ENCODE measurements at regions not wholly inside any gene's neighbourhood (a gene's known extent, or its start where the extent isn't known, plus 50 kb on each side); places are given as distances from the start of the nearest gene placed in this dataset.

DNA sequence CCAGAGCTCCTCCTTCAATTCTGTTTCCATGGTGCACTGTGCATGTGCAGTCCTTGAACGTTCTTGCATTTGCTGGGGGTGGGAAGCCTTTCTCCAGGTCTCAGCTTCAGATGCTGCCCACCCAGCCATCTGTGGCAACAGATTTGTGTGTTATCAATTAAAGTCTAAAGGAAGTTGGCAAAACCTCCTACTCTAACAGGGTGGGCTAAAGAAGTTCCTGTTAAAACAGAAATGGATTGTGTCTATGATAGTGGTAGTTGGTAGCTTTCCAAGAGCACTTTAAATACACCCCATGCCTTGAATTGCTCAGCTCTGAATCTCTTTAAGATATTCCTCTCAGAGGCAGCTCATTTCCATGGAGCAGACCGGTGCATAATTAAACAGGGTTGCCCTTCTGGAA, 488.0 kb upstream of the SUCLG2 start:
- DNase-seq = no peak

- DNase-seq = no peak
Measured at GRCh38 chr3:68139897-68140296, 485.5 kb upstream of the SUCLG2 start.

GRCh38 chr3:68136411-68136810, 482.0 kb upstream of the SUCLG2 start:
- no peak for DNase-seq

- DNase-seq = no peak
Measured at GRCh38 chr3:68135067-68135466, 480.7 kb upstream of the SUCLG2 start.

DNA sequence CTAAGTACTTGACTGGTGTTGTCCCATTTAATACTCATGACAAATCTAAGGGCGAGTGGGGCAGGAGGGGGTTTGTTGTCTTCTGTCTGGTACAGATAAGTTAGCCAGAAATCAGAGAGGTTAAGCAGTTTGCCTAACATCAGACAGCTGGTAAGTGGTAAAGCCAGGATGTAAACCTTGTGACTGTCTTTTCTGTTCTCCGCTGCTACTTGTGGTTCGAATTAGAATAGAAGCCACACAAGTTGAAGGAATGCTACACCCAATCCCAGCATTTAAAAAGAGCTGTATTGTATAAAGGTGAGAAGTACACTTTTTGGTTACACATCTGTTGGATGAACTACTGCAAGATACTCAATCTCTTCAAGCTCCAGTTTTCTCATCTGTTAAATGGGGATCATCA, 474.7 kb upstream of the SUCLG2 start:
- no peak for DNase-seq

GRCh38 chr3:68123231-68123630, 468.8 kb upstream of the SUCLG2 start:
- no peak for DNase-seq

DNA sequence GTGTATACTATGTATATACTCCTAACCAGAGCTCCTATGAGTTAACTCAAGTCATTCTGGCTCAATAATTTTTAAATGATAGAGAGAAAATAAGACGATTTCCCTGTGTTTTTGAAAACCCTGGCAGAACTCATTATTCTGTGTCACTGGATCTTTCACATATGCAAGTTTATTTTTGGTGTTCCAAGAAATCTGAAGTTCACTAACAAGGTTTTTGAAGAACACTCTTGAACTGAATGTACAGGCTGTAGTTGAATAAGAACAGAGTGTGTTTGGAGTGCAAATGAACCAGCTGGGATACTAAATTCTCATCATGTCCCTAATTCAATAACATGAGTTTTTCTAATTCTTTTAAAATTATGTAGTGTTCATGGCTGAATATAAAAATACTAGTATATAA, 466.9 kb upstream of the SUCLG2 start:
- no peak for DNase-seq

DNA sequence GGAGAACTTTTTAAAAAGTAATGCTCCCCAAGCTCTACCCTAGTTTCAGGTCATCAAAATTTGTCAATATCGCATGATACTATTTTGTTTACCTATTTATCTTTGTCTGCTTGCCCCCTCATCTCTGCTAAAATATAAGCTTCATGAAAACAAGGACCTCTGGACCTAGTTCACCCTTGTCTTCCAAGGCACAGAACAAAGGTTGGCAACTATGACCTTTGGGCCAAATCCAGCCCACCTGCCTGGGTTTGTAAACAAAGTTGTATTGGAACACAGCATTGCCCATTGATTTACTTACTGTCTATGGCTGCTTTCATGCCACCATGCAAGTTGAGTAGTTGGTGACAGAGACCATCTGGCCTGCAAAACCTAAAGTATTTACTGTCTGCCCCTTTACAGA, 462.2 kb upstream of the SUCLG2 start:
- DNase-seq = no peak

DNA sequence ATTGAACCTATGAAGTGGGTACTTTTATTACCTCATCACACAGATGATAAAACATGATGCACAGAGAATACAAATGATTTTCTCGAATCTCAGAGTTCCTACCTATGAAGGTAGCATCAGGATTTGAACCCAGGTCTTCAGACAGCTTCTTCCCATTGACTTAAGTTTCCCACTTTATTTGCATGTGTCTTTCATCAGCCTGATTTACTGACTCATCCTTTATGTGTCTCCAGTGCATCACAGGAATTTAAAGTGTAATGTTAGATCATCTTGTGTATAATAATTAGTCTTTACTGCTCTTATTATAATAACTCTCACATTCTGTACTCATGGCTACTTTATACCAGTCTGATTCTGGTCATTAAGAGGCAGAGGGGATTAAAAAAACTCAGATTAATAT, 449.4 kb upstream of the SUCLG2 start:
- no peak for DNase-seq

GRCh38 chr3:68090571-68090970, 436.2 kb upstream of the SUCLG2 start:
- DNase-seq = no peak

DNA sequence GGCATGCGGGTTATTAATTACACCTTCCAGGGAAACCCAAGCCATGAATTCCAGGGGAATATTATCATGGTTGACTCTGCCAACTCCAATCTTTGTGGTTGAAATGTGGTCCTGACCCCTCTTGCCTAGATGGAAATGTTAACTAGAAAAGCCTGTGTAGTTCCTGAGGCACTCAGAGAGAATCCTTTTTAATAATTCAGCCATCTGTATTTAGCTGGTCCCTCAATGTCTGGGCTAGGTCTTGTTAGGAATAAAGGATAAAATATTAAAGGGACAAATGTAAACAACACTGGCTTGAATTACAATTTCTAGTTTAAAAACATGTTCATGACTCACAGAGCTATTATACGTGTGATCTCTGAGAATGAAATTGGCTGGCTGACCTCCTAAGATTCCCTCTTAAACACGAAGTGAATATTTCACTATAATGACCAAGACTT, 435.2 kb upstream of the SUCLG2 start:
- no peak for DNase-seq

DNA sequence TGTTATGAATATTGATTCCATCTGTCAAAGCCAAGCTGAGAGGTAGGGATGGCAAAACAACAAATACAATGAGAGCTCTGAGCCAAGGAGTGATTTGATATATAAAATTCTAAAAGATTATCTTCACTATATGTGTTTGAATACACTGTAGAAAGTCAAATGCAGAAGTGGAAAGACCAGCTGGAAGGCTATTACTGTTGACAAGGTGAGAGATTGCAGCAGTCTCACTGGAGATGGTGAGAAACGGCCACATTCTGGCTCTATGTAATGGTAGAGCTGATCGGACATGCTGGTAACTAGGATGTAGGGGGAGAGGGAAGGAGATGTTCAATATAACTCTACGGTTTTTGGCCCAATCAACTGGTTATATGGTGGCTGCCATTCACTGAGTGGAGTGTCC, 434.2 kb upstream of the SUCLG2 start:
- DNase-seq = no peak

- DNase-seq = peak; percentile 56
Measured at GRCh38 chr3:68088216-68088615, 433.8 kb upstream of the SUCLG2 start.

GRCh38 chr3:68072062-68072461, 417.6 kb upstream of the SUCLG2 start:
- no peak for DNase-seq

GRCh38 chr3:68070186-68070585, 415.8 kb upstream of the SUCLG2 start:
- no peak for DNase-seq

DNA sequence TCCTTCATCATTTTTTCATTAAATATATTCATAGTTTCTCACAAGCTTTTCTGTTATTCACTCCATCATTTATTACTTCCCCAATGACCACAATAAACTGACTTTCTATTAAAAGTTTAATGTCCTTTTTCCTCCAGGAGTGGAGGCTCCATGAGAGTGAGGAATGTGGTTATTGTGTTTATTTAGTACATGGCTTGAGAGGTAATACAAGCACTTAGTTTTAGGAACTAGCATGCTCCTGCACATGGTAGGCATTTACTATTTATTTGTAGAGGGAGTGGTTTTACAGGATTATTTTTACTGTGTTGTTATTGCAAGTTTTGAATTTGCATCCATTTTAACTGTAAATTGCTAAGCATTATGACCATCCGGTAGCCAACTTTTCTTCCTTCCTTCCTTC, 412.9 kb upstream of the SUCLG2 start:
- no peak for DNase-seq

- no peak for DNase-seq
Measured at GRCh38 chr3:68062926-68063325, 408.5 kb upstream of the SUCLG2 start.

DNA sequence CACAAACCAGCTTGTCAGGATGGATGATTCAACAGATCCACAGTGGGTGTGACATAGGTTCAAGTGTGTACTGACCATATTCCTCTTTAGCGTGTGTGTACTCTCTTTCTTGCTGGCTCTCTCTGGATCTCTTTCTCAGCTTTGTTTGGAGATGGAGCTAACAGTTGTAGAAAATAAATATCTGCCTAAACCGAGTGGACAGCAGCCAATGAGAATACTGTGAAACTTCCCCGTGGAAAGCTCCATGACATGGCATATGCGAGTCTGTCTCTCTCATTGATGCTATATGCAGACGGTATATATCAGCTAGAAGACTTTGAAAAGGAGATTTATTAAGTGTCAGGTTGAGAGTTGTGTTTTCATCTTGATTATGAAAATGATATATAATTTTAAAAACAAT, 406.5 kb upstream of the SUCLG2 start:
- DNase-seq = no peak

- no peak for DNase-seq
Measured at GRCh38 chr3:68060191-68060590, 405.8 kb upstream of the SUCLG2 start.

GRCh38 chr3:68059628-68060152, 405.3 kb upstream of the SUCLG2 start:
- no peak for DNase-seq

GRCh38 chr3:68057637-68058320, 403.4 kb upstream of the SUCLG2 start:
- DNase-seq = peak; percentile 68

DNA sequence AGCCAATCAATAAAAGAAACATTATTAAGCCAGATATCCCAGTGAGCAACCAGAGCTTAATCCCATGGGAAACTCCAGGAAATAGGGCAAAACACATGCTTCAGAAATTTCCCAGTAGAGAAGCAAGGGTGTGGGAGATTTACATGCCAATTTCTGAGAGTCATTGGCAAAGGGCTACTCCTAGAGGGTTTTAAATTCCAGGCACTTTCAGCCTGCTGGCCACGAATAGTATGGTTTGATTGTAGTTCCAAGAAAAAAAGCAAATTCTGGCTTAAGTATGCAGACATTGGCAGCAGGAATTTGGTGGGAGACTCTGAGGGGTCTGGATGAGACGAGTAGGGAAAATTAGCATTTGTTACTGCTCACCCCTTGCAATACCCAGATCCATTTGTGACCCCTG, 402.1 kb upstream of the SUCLG2 start:
- no peak for DNase-seq

GRCh38 chr3:68055215-68055614, 400.8 kb upstream of the SUCLG2 start:
- DNase-seq = no peak

GRCh38 chr3:68049776-68050175, 395.4 kb upstream of the SUCLG2 start:
- DNase-seq = no peak

- DNase-seq = no peak
Measured at GRCh38 chr3:68045976-68046375, 391.6 kb upstream of the SUCLG2 start.
